Endothelial cell (in vitro differentiated cells): ENCODE measurements at regions not wholly inside any gene's neighbourhood (a gene's known extent, or its start where the extent isn't known, plus 50 kb on each side); places are given as distances from the start of the nearest gene placed in this dataset.

ENCODE experiments used
- DNase-seq: peaks from one replicate; pipeline ENCODE4 v3.0.0; 2021; ENCODE audit warnings: low spot score
- H3K27ac Mint-ChIP-seq: one replicate; pipeline ENCODE4 v1.8.0; 2021; ENCODE audit warnings: mixed read lengths, inconsistent platforms; ENCODE audit not compliant: unreplicated experiment
- H3K27me3 Mint-ChIP-seq: one replicate; pipeline ENCODE4 v1.8.0; 2021; ENCODE audit warnings: mild to moderate bottlenecking, moderate library complexity, mixed read lengths, inconsistent platforms; ENCODE audit not compliant: unreplicated experiment
- H3K36me3 Mint-ChIP-seq: one replicate; pipeline ENCODE4 v1.8.0; 2021; ENCODE audit warnings: mild to moderate bottlenecking, low read depth, mixed read lengths, inconsistent platforms; ENCODE audit not compliant: unreplicated experiment
- H3K4me1 Mint-ChIP-seq: one replicate; pipeline ENCODE4 v1.8.0; 2021; ENCODE audit warnings: mild to moderate bottlenecking, mixed read lengths, inconsistent platforms; ENCODE audit not compliant: unreplicated experiment
- H3K4me3 Mint-ChIP-seq: one replicate; pipeline ENCODE4 v1.8.0; 2021; ENCODE audit warnings: mild to moderate bottlenecking, mixed read lengths, inconsistent platforms; ENCODE audit not compliant: unreplicated experiment
- H3K9me3 Mint-ChIP-seq: one replicate; pipeline ENCODE4 v1.8.0; 2021; ENCODE audit warnings: mixed read lengths, inconsistent platforms; ENCODE audit not compliant: unreplicated experiment
- CTCF ChIP-seq: fragments of 200-600 bp; sonication (generic); IDR thresholded peaks from one replicate; pipeline ENCODE4 v1.5.0; 2021; ENCODE audit warnings: antibody characterized with exemption; ENCODE audit not compliant: unreplicated experiment

GRCh38 chr2:129912066-129912820 is 67.2 kb upstream of the RAB6C start:
- TF ChIP-seq CTCF = no peak
- Mint-ChIP-seq H3K36me3 (peaks cover under 1% of the 10 kb centered on the region), H3K4me1 (no peaks in the 10 kb centered on the region), H3K4me3 (no peak overlapping the region), H3K27ac (no peak overlapping the region), H3K27me3 (peaks cover 11% of the 10 kb centered on the region), H3K9me3 (no peaks in the 10 kb centered on the region)
- no peak for DNase-seq

- Mint-ChIP-seq H3K36me3 (peaks cover 5% of the 10 kb centered on the region), H3K4me1 (no peaks in the 10 kb centered on the region), H3K27me3 (peaks cover 6% of the 10 kb centered on the region), H3K27ac (no peak overlapping the region), H3K9me3 (peaks cover under 1% of the 10 kb centered on the region), H3K4me3 (no peak overlapping the region)
- TF ChIP-seq CTCF = no peak
- no peak for DNase-seq
These were observed 66.4 kb upstream of the RAB6C start for GRCh38 chr2:129912871-129913694.

GRCh38 chr2:129913695-129914495 is 65.6 kb upstream of the RAB6C start:
- TF ChIP-seq CTCF = no peak
- Mint-ChIP-seq H3K36me3 (peaks cover 5% of the 10 kb centered on the region), H3K27me3 (peaks cover 6% of the 10 kb centered on the region), H3K27ac (no peak overlapping the region), H3K9me3 (peaks cover 8% of the 10 kb centered on the region), H3K4me1 (no peaks in the 10 kb centered on the region), H3K4me3 (no peak overlapping the region)
- no peak for DNase-seq

GRCh38 chr2:129914538-129915302 is 64.7 kb upstream of the RAB6C start:
- no peak for DNase-seq

More at GRCh38 chr2:129914538-129915302, 64.7 kb upstream of the RAB6C start:
- Mint-ChIP-seq H3K27me3 (peaks cover 6% of the 10 kb centered on the region), H3K36me3 (peaks cover 5% of the 10 kb centered on the region), H3K27ac (no peak overlapping the region), H3K9me3 (peaks cover 8% of the 10 kb centered on the region), H3K4me1 (no peaks in the 10 kb centered on the region), H3K4me3 (no peak overlapping the region)
- no peak for TF ChIP-seq CTCF
